Lower leg skin (tissue), 3 donors: ENCODE measurements at regions not wholly inside any gene's neighbourhood (a gene's known extent, or its start where the extent isn't known, plus 50 kb on each side); places are given as distances from the start of the nearest gene placed in this dataset.

Experiments
- POLR2A ChIP-seq, 2 donors: fragments of 450-650 bp; IDR thresholded peaks; one replicate each; pipeline ENCODE4 v1.6.1; 2016 to 2017; ENCODE audit warnings: antibody characterized with exemption in 2 of 2, mild to moderate bottlenecking in 1 of 2, moderate library complexity in 1 of 2
- TF ChIP-seq, protein P1 (sequence below), 3 donors: fragments of 450-650 bp; IDR thresholded peaks; one replicate each; pipeline ENCODE4 v1.5.1; 2016; ENCODE audit warnings: antibody characterized with exemption in 3 of 3, mild to moderate bottlenecking in 3 of 3, moderate library complexity in 2 of 3

DNA sequence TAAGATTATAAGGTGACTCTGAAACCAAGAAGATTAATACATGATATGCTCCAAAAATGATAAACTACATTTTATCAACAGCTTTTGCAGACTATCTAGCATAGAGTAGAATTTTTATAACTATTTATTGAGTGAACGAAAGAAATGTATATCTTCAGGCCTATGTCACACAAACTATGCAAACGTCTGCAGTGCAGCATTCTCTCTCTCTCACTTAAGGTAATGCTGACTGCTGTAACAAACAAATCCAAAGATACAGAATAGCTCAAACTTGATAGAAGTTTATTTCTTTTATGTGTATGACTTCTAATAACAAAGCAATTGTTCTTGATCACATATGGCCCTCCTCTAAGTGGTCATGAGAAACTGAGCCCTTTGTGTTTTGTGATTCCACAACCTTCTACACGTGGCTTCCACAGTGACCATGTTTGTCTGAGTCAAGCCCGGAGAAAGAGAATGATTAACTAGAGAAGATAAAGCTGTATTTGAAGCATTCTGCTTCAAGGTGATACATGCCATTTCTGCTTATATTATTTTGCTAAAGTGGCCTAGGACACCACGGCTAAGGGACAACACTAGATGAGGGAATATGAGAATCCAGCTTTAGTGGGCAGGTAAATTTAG is 1352.7 kb upstream of the TMEM132C start:
- TF ChIP-seq POLR2A (IDR thresholded peaks at IDR 0.05), result no peak
- TF ChIP-seq, protein P1, sequence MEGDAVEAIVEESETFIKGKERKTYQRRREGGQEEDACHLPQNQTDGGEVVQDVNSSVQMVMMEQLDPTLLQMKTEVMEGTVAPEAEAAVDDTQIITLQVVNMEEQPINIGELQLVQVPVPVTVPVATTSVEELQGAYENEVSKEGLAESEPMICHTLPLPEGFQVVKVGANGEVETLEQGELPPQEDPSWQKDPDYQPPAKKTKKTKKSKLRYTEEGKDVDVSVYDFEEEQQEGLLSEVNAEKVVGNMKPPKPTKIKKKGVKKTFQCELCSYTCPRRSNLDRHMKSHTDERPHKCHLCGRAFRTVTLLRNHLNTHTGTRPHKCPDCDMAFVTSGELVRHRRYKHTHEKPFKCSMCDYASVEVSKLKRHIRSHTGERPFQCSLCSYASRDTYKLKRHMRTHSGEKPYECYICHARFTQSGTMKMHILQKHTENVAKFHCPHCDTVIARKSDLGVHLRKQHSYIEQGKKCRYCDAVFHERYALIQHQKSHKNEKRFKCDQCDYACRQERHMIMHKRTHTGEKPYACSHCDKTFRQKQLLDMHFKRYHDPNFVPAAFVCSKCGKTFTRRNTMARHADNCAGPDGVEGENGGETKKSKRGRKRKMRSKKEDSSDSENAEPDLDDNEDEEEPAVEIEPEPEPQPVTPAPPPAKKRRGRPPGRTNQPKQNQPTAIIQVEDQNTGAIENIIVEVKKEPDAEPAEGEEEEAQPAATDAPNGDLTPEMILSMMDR (IDR thresholded peaks at IDR 0.05), result no peak
